HCT116 (cell line): ENCODE measurements at regions not wholly inside any gene's neighbourhood (a gene's known extent, or its start where the extent isn't known, plus 50 kb on each side); places are given as distances from the start of the nearest gene placed in this dataset.

ENCODE experiments used
- ATAC-seq: fragments of 200-7000 bp; cut with Tn5 transposase; 2 replicates; pipeline ENCODE4 v1.9.1; 2020; ENCODE audit warnings: mild to moderate bottlenecking, moderate library complexity
- BruUV-seq: library from RNA; stranded (reverse); fragments of 400-500 nt; replicated peaks from 2 replicates; lab custom pipeline; 2021; lab: Mats Ljungman, UMichigan
- CTCF ChIA-PET: fragments of 300-600 bp; sonication (Branson Sonifier 250); formaldehyde crosslinking; loops from one replicate; lab custom pipeline; 2021; ENCODE audit warnings: antibody characterized with exemption; lab: Charles Lee
- POLR2A ChIA-PET: fragments of 300-600, 350-600 bp; sonication (Branson Sonifier 250); formaldehyde crosslinking; loops from one replicate; lab custom pipeline; 2021; ENCODE audit warnings: antibody characterized with exemption; lab: Charles Lee
- RAD21 ChIA-PET, 2 experiments: fragments of 300-600 bp; sonication (Branson Sonifier 250); formaldehyde crosslinking; loops; one replicate each; lab custom pipeline; 2023; ENCODE audit warnings: low total read pairs in 2 of 2; ENCODE audit not compliant: uncharacterized antibody in 2 of 2, unreplicated experiment in 2 of 2, low non-redundant PET in 1 of 2; lab: Charles Lee
- DNase-seq: peaks from one replicate; pipeline ENCODE4 v3.0.0-alpha.2; 2010; ENCODE audit warnings: low read depth, low spot score
- H2AFZ ChIP-seq: fragments of 200-600 bp; shearing (Covaris generic), sonication (generic); 2 replicates; pipeline ENCODE4 v1.6.1; 2017; ENCODE audit warnings: low read depth, mixed run types, mixed read lengths, antibody characterized with exemption, low read length; ENCODE audit not compliant: poor library complexity, severe bottlenecking
- H3K27ac ChIP-seq: 2 replicates; pipeline ENCODE4 v1.5.1; 2012; ENCODE audit warnings: low read depth, low read length
- H3K27me3 ChIP-seq: fragments of 200-600 bp; sonication (generic); 2 replicates; pipeline ENCODE4 v1.6.1; 2016; ENCODE audit warnings: mixed run types, low read length, mixed read lengths; ENCODE audit not compliant: insufficient read depth
- H3K36me3 ChIP-seq, 2 experiments: fragments of 200-500 bp in 1 of 2; fragments of 200-600 bp in 1 of 2; sonication (Bioruptor generic) in 1 of 2; sonication (generic) in 1 of 2; 2 replicates each; pipeline versions ENCODE4 v1.5.1 to v1.6.1; 2014 to 2016; ENCODE audit warnings: low read length in 2 of 2, inconsistent platforms in 1 of 2, mixed read lengths in 1 of 2, mixed run types in 1 of 2; ENCODE audit not compliant: insufficient read depth in 2 of 2, control insufficient read depth in 1 of 2
- H3K4me1 ChIP-seq, 2 experiments: fragments of 200-600 bp in 1 of 2; sonication (generic) in 1 of 2; 2 replicates each; pipeline versions ENCODE4 v1.5.1 to v1.6.1; 2012 to 2017; ENCODE audit warnings: low read length in 2 of 2, inconsistent platforms in 1 of 2, mild to moderate bottlenecking in 1 of 2, mixed read lengths in 1 of 2, mixed run types in 1 of 2, moderate library complexity in 1 of 2; ENCODE audit not compliant: insufficient read depth in 2 of 2, control insufficient read depth in 1 of 2
- H3K4me2 ChIP-seq: fragments of 200-600 bp; sonication (generic); 2 replicates; pipeline ENCODE4 v1.6.1; 2017; ENCODE audit warnings: mixed run types, low read length, mixed read lengths
- H3K4me3 ChIP-seq, 2 experiments: fragments of 200-600 bp in 1 of 2; sonication (generic) in 1 of 2; replicated peaks in 1 of 2; 2 replicates each; pipeline ENCODE4 v1.5.1; 2011 to 2016; ENCODE audit warnings: low read length in 2 of 2, control low read depth in 1 of 2, low read depth in 1 of 2, mild to moderate bottlenecking in 1 of 2, mixed read lengths in 1 of 2, mixed run types in 1 of 2
- H3K79me2 ChIP-seq: fragments of 200-600 bp; sonication (generic); 2 replicates; pipeline ENCODE4 v1.6.1; 2017; ENCODE audit warnings: mild to moderate bottlenecking, mixed run types, low read length, moderate library complexity, mixed read lengths; ENCODE audit not compliant: insufficient read depth
- H3K9ac ChIP-seq: fragments of 200-600 bp; sonication (generic); 2 replicates; pipeline ENCODE4 v1.6.1; 2016; ENCODE audit warnings: low read length, mixed read lengths
- H3K9me2 ChIP-seq: fragments of 200-600 bp; sonication (generic), shearing (Covaris generic); 2 replicates; pipeline ENCODE4 v1.6.1; 2017; ENCODE audit warnings: mixed run types, mild to moderate bottlenecking, moderate library complexity; ENCODE audit not compliant: insufficient read depth
- H3K9me3 ChIP-seq, 2 experiments: fragments of 200-500 bp in 1 of 2; fragments of 200-600 bp in 1 of 2; sonication (Bioruptor generic) in 1 of 2; sonication (generic) in 1 of 2; 2 replicates each; pipeline ENCODE4 v1.6.1; 2014 to 2017; ENCODE audit warnings: low read length in 2 of 2, mixed read lengths in 2 of 2, inconsistent platforms in 1 of 2, low read depth in 1 of 2, mild to moderate bottlenecking in 1 of 2, mixed run types in 1 of 2, moderate library complexity in 1 of 2; ENCODE audit not compliant: control insufficient read depth in 1 of 2, insufficient read depth in 1 of 2
- H4K20me1 ChIP-seq: fragments of 200-600 bp; sonication (generic), shearing (Covaris generic); 2 replicates; pipeline ENCODE4 v1.6.1; 2017; ENCODE audit warnings: mixed run types, mild to moderate bottlenecking, moderate library complexity; ENCODE audit not compliant: insufficient read depth
- CBX3 ChIP-seq: IDR thresholded peaks from 2 replicates; pipeline ENCODE4 v1.6.1; 2012; ENCODE audit warnings: low read depth
- CEBPB ChIP-seq: IDR thresholded peaks from 2 replicates; pipeline ENCODE4 v1.6.1; 2012; ENCODE audit warnings: low read depth
- EGR1 ChIP-seq: IDR thresholded peaks from 2 replicates; pipeline ENCODE4 v1.6.1; 2012; ENCODE audit warnings: low read depth
- EZH2phosphoT487 ChIP-seq: fragments of 200-600 bp; IDR thresholded peaks from 2 replicates; pipeline ENCODE4 v1.6.1; 2018; ENCODE audit warnings: antibody characterized with exemption, borderline replicate concordance
- FOSL1 ChIP-seq: IDR thresholded peaks from 2 replicates; pipeline ENCODE4 v1.6.1; 2012; ENCODE audit warnings: low read depth
- JUND ChIP-seq: IDR thresholded peaks from 2 replicates; pipeline ENCODE4 v1.6.1; 2012
- POLR2A ChIP-seq: IDR thresholded peaks from 2 replicates; pipeline ENCODE4 v1.7.0; 2011; ENCODE audit warnings: borderline replicate concordance; ENCODE audit not compliant: insufficient read depth, insufficient read length; ENCODE audit errors: extremely low read depth
- RAD21 ChIP-seq: IDR thresholded peaks from 2 replicates; pipeline ENCODE4 v1.6.1; 2012; ENCODE audit warnings: low read depth, mild to moderate bottlenecking
- SIN3A ChIP-seq: IDR thresholded peaks from 2 replicates; pipeline ENCODE4 v1.6.1; 2012; ENCODE audit warnings: low read depth
- SP1 ChIP-seq: IDR thresholded peaks from 2 replicates; pipeline ENCODE4 v1.6.1; 2012; ENCODE audit warnings: low read depth
- YY1 ChIP-seq: IDR thresholded peaks from 2 replicates; pipeline ENCODE4 v1.6.1; 2011; ENCODE audit warnings: low read length, low read depth, moderate library complexity, mild to moderate bottlenecking; ENCODE audit not compliant: insufficient replicate concordance; ENCODE audit errors: extremely low read depth
- ZFX ChIP-seq: fragments of 450-650 bp; IDR thresholded peaks from 2 replicates; pipeline ENCODE4 v1.6.1; 2017
- intact Hi-C: fragments of 100-400 bp; cut with micrococcal nuclease; formaldehyde crosslinking; loops from 2 replicates; pipeline ENCODE4 v1.10.0; 2022
- TF ChIP-seq, protein P1 (sequence below): IDR thresholded peaks from 2 replicates; pipeline ENCODE4 v1.6.1; 2012
- TF ChIP-seq, protein P2 (sequence below), 3 experiments: fragments of 200-600 bp in 1 of 3; sonication (generic) in 1 of 3; IDR thresholded peaks in 2 of 3; conservative IDR thresholded peaks in 1 of 3; 2 replicates each; pipeline ENCODE4 v1.5.1; 2012 to 2017; ENCODE audit warnings: low read depth in 2 of 3, low read length in 2 of 3, antibody characterized with exemption in 1 of 3, borderline replicate concordance in 1 of 3, control low read depth in 1 of 3, mild to moderate bottlenecking in 1 of 3, mixed read lengths in 1 of 3, mixed run types in 1 of 3, moderate library complexity in 1 of 3; ENCODE audit not compliant: insufficient read depth in 1 of 3
- TF ChIP-seq, protein P3 (sequence below): IDR thresholded peaks from 2 replicates; pipeline ENCODE4 v1.6.1; 2012; ENCODE audit warnings: low read depth

DNA sequence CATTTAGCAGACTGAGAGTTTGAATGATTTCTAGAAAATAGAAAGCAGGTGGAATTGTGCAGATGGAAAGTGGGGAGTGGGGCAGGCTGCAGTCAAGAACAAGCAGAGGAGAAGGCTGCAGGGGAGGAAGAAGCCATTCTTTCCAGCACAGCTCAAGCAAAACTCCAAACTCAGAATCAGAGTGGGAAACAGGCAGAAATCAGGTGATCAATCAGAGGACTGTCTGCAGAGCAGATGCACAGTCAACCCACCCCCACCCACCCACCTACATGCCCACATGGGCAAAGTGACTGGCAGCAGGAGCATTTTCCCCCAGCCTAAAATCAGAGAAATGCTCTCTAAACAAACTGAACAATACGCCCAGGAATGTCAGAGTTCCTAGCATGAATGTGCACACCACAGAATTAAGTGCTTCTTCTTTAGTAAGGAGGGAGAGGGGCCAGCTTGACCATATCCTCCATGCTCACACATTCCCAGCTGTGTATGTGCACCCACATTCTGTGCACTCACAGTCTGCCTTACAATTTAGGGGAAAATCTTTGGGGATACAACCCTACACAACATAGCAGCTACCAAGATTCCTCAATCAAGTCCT lies 194.1 kb upstream of the PLEKHA5 start:
- H3K4me1 ChIP-seq: no peaks in the 10 kb centered on the region
- no peak overlapping the region for H2AFZ ChIP-seq
- H3K36me3 ChIP-seq: no peaks in the 10 kb centered on the region
- intact Hi-C loops: no loop called here
- POLR2A ChIA-PET: no interaction called here
- H3K27ac ChIP-seq: no peak overlapping the region
- DNase-seq (no peak), ATAC-seq (no peak)
- H3K4me2 ChIP-seq: no peak overlapping the region
- BruUV-seq: no TSS peak
- no peak overlapping the region for H3K9ac ChIP-seq
- H4K20me1 ChIP-seq: no peaks in the 10 kb centered on the region
- TF ChIP-seq EGR1 (no peak), CBX3 (no peak), FOSL1 (no peak), ZFX (no peak), EZH2phosphoT487 (no peak), POLR2A (no peak), JUND (no peak), SIN3A (no peak), RAD21 (no peak)
- TF ChIP-seq, protein P1, sequence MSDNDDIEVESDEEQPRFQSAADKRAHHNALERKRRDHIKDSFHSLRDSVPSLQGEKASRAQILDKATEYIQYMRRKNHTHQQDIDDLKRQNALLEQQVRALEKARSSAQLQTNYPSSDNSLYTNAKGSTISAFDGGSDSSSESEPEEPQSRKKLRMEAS: no peak
- no peak overlapping the region for H3K4me3 ChIP-seq
- CTCF ChIA-PET: no interaction called here
- H3K9me3 ChIP-seq: no peaks in the 10 kb centered on the region; a peak in 1 of 4 replicates
- RAD21 ChIA-PET: no interaction called here
- no peaks in the 10 kb centered on the region for H3K79me2 ChIP-seq
- H3K9me2 ChIP-seq: no peaks in the 10 kb centered on the region
- H3K27me3 ChIP-seq: no peaks in the 10 kb centered on the region

DNA sequence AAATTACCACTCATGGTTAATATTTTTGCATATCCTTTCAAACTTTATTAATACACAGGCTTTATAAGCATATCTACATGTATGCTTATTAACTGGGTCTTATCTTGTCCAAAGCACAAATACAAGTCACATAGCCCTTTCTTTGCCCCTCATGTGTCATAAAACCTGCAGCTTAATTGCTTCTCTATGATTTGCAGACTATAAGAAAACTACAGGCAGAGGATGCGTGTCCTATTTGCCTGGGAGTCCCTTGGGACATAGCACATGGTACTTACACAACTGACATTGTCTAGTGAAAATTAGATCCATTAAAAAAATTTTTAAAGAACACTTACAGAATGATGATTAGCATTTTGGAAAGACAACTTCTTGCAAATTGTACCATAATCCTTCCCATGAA lies 190.5 kb upstream of the PLEKHA5 start:
- no peaks in the 10 kb centered on the region for H3K27me3 ChIP-seq
- H3K9me2 ChIP-seq: no peaks in the 10 kb centered on the region
- ChIA-PET RAD21 (no interaction called here), CTCF (no interaction called here), POLR2A (no interaction called here)
- no peaks in the 10 kb centered on the region for H3K79me2 ChIP-seq
- BruUV-seq: no TSS peak
- no peaks in the 10 kb centered on the region for H3K36me3 ChIP-seq
- TF ChIP-seq CEBPB (no peak), CBX3 (no peak), SP1 (no peak), JUND (no peak), YY1 (no peak)
- TF ChIP-seq, protein P2, sequence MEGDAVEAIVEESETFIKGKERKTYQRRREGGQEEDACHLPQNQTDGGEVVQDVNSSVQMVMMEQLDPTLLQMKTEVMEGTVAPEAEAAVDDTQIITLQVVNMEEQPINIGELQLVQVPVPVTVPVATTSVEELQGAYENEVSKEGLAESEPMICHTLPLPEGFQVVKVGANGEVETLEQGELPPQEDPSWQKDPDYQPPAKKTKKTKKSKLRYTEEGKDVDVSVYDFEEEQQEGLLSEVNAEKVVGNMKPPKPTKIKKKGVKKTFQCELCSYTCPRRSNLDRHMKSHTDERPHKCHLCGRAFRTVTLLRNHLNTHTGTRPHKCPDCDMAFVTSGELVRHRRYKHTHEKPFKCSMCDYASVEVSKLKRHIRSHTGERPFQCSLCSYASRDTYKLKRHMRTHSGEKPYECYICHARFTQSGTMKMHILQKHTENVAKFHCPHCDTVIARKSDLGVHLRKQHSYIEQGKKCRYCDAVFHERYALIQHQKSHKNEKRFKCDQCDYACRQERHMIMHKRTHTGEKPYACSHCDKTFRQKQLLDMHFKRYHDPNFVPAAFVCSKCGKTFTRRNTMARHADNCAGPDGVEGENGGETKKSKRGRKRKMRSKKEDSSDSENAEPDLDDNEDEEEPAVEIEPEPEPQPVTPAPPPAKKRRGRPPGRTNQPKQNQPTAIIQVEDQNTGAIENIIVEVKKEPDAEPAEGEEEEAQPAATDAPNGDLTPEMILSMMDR (IDR thresholded peaks at IDR 0.05 in 2 of 3, conservative IDR thresholded peaks at IDR 0.05 in 1 of 3; ENCODE audit: borderline replicate concordance in 1 of 3, insufficient read depth in 1 of 3, low read depth in 2 of 3, low read length in 2 of 3): no peak
- TF ChIP-seq, protein P1: no peak
- TF ChIP-seq, protein P3, sequence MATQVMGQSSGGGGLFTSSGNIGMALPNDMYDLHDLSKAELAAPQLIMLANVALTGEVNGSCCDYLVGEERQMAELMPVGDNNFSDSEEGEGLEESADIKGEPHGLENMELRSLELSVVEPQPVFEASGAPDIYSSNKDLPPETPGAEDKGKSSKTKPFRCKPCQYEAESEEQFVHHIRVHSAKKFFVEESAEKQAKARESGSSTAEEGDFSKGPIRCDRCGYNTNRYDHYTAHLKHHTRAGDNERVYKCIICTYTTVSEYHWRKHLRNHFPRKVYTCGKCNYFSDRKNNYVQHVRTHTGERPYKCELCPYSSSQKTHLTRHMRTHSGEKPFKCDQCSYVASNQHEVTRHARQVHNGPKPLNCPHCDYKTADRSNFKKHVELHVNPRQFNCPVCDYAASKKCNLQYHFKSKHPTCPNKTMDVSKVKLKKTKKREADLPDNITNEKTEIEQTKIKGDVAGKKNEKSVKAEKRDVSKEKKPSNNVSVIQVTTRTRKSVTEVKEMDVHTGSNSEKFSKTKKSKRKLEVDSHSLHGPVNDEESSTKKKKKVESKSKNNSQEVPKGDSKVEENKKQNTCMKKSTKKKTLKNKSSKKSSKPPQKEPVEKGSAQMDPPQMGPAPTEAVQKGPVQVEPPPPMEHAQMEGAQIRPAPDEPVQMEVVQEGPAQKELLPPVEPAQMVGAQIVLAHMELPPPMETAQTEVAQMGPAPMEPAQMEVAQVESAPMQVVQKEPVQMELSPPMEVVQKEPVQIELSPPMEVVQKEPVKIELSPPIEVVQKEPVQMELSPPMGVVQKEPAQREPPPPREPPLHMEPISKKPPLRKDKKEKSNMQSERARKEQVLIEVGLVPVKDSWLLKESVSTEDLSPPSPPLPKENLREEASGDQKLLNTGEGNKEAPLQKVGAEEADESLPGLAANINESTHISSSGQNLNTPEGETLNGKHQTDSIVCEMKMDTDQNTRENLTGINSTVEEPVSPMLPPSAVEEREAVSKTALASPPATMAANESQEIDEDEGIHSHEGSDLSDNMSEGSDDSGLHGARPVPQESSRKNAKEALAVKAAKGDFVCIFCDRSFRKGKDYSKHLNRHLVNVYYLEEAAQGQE: no peak
- ATAC-seq (no peak), DNase-seq (no peak)
- H3K9ac ChIP-seq: no peak overlapping the region
- H4K20me1 ChIP-seq: no peaks in the 10 kb centered on the region
- no peak overlapping the region for H3K4me3 ChIP-seq
- H2AFZ ChIP-seq: no peak overlapping the region
- no peaks in the 10 kb centered on the region for H3K4me1 ChIP-seq
- no peaks in the 10 kb centered on the region for H3K9me3 ChIP-seq
- no peak overlapping the region for H3K27ac ChIP-seq
- intact Hi-C loops: no loop called here
- H3K4me2 ChIP-seq: no peak overlapping the region
